NT2/D1 (cell line): ENCODE measurements at regions not wholly inside any gene's neighbourhood (a gene's known extent, or its start where the extent isn't known, plus 50 kb on each side); places are given as distances from the start of the nearest gene placed in this dataset.

Source experiments
- DNase-seq: peaks from one replicate; pipeline ENCODE4 v3.0.0-alpha.2; 2011; ENCODE audit warnings: low read depth, low spot score
- H3K27me3 ChIP-seq: 2 replicates; pipeline ENCODE4 v1.6.0; 2011; ENCODE audit warnings: mild to moderate bottlenecking; ENCODE audit not compliant: insufficient read length, insufficient read depth
- H3K36me3 ChIP-seq: 2 replicates; pipeline ENCODE4 v1.6.1; 2011; ENCODE audit warnings: mild to moderate bottlenecking, low read length, mixed read lengths; ENCODE audit not compliant: insufficient read depth, insufficient read length
- H3K4me1 ChIP-seq: 2 replicates; pipeline ENCODE4 v1.5.1; 2011; ENCODE audit not compliant: insufficient read depth, insufficient read length
- H3K4me3 ChIP-seq: 2 replicates; pipeline ENCODE4 v1.5.1; 2011; ENCODE audit warnings: low read depth; ENCODE audit not compliant: insufficient read length
- H3K9ac ChIP-seq: 2 replicates; pipeline ENCODE4 v1.6.0; 2011; ENCODE audit warnings: low read depth; ENCODE audit not compliant: insufficient read length
- H3K9me3 ChIP-seq: 2 replicates; pipeline ENCODE4 v1.5.1; 2011; ENCODE audit warnings: mild to moderate bottlenecking, low read length; ENCODE audit not compliant: insufficient read depth
- SUZ12 ChIP-seq: IDR thresholded peaks from 2 replicates; pipeline ENCODE4 v1.6.1; 2011; ENCODE audit not compliant: insufficient read length, insufficient read depth; ENCODE audit errors: extremely low read depth
- YY1 ChIP-seq: IDR thresholded peaks from 2 replicates; pipeline ENCODE4 v1.6.1; 2011; ENCODE audit not compliant: insufficient read length, insufficient read depth
- ZNF274 ChIP-seq: IDR thresholded peaks from 2 replicates; pipeline ENCODE4 v1.6.1; 2011; ENCODE audit warnings: mild to moderate bottlenecking, low read depth, low read length

- H3K36me3 ChIP-seq = no peaks in the 10 kb centered on the region
- TF ChIP-seq ZNF274 (no peak), YY1 (no peak), SUZ12 (no peak)
- H3K9me3 ChIP-seq = peaks cover 15% of the 10 kb centered on the region; the same call in 1 of the 2 replicates
- DNase-seq = no peak
- H3K9ac ChIP-seq = no peak overlapping the region
- H3K27me3 ChIP-seq = no peaks in the 10 kb centered on the region
- H3K4me3 ChIP-seq = no peak overlapping the region
- no peaks in the 10 kb centered on the region for H3K4me1 ChIP-seq
Observed at GRCh38 chr1:215476541-215476940, 90.6 kb upstream of the KCTD3 start.

- H3K36me3 ChIP-seq = no peaks in the 10 kb centered on the region
- no peaks in the 10 kb centered on the region for H3K4me1 ChIP-seq
- H3K9me3 ChIP-seq = peaks cover 15% of the 10 kb centered on the region; the same call in 1 of the 2 replicates
- no peak overlapping the region for H3K4me3 ChIP-seq
- H3K9ac ChIP-seq = no peak overlapping the region
- TF ChIP-seq YY1 (no peak), SUZ12 (no peak), ZNF274 (no peak)
- DNase-seq = no peak
- H3K27me3 ChIP-seq = no peaks in the 10 kb centered on the region
Observed at GRCh38 chr1:215477632-215478031, 89.5 kb upstream of the KCTD3 start.

GRCh38 chr1:215479567-215479966, 87.5 kb upstream of the KCTD3 start:
- H3K9ac ChIP-seq = no peak overlapping the region
- H3K4me1 ChIP-seq = no peaks in the 10 kb centered on the region
- H3K4me3 ChIP-seq = no peak overlapping the region
- no peak for DNase-seq
- H3K27me3 ChIP-seq = no peaks in the 10 kb centered on the region
- TF ChIP-seq SUZ12 = no peak
- no peak for TF ChIP-seq YY1
- no peak for TF ChIP-seq ZNF274
- H3K9me3 ChIP-seq = peaks cover 15% of the 10 kb centered on the region; the same call in 1 of the 2 replicates
- no peaks in the 10 kb centered on the region for H3K36me3 ChIP-seq

GRCh38 chr1:215482079-215482478, 85.0 kb upstream of the KCTD3 start:
- Histone ChIP-seq H3K9me3 (peaks cover 13% of the 10 kb centered on the region; the same call in 1 of the 2 replicates), H3K9ac (no peak overlapping the region), H3K4me1 (no peaks in the 10 kb centered on the region), H3K4me3 (no peak overlapping the region), H3K27me3 (no peaks in the 10 kb centered on the region), H3K36me3 (no peaks in the 10 kb centered on the region)
- no peak for DNase-seq
- TF ChIP-seq ZNF274 (no peak), YY1 (no peak), SUZ12 (no peak)

- no peaks in the 10 kb centered on the region for H3K27me3 ChIP-seq
- no peaks in the 10 kb centered on the region for H3K4me1 ChIP-seq
- no peak overlapping the region for H3K4me3 ChIP-seq
- TF ChIP-seq ZNF274 (no peak), SUZ12 (no peak), YY1 (no peak)
- H3K9ac ChIP-seq = no peak overlapping the region
- no peaks in the 10 kb centered on the region for H3K9me3 ChIP-seq
- H3K36me3 ChIP-seq = no peaks in the 10 kb centered on the region
- peak; percentile 20 for DNase-seq
Observed at GRCh38 chr1:215484171-215484939, 82.7 kb upstream of the KCTD3 start.

GRCh38 chr1:215487466-215487865, 79.6 kb upstream of the KCTD3 start:
- H3K9ac ChIP-seq = no peak overlapping the region
- H3K4me3 ChIP-seq = no peak overlapping the region
- no peak for DNase-seq
- no peaks in the 10 kb centered on the region for H3K9me3 ChIP-seq
- no peaks in the 10 kb centered on the region for H3K27me3 ChIP-seq
- H3K36me3 ChIP-seq = no peaks in the 10 kb centered on the region
- TF ChIP-seq ZNF274 (no peak), SUZ12 (no peak), YY1 (no peak)
- no peaks in the 10 kb centered on the region for H3K4me1 ChIP-seq

- Histone ChIP-seq H3K9ac (no peak overlapping the region), H3K4me3 (no peak overlapping the region), H3K9me3 (no peaks in the 10 kb centered on the region), H3K36me3 (no peaks in the 10 kb centered on the region), H3K4me1 (no peaks in the 10 kb centered on the region), H3K27me3 (no peaks in the 10 kb centered on the region)
- no peak for TF ChIP-seq YY1
- no peak for TF ChIP-seq ZNF274
- no peak for TF ChIP-seq SUZ12
- no peak for DNase-seq
Observed at GRCh38 chr1:215488850-215489249, 78.3 kb upstream of the KCTD3 start.
